GM12878 (cell line): ENCODE measurements at regions not wholly inside any gene's neighbourhood (a gene's known extent, or its start where the extent isn't known, plus 50 kb on each side); places are given as distances from the start of the nearest gene placed in this dataset.

Source experiments
- ATAC-seq: fragments of 200-7000 bp; cut with Tn5 transposase; 3 replicates; pipeline ENCODE4 v1.9.1; 2020; ENCODE audit warnings: mild to moderate bottlenecking, moderate library complexity
- BruUV-seq: library from RNA; stranded (reverse); fragments of 400-500 nt; replicated peaks from 2 replicates; lab custom pipeline; 2021; lab: Mats Ljungman, UMichigan
- CTCF ChIA-PET: fragments of 300-600 bp; sonication (Branson Sonifier 250); formaldehyde crosslinking; extraction: SDS; loops from one replicate; lab custom pipeline; 2021; ENCODE audit warnings: inconsistent platforms; lab: Yijun Ruan, JAX
- POLR2A ChIA-PET: fragments of 350-600 bp; formaldehyde crosslinking; extraction: SDS; loops from one replicate; lab custom pipeline; 2021; ENCODE audit warnings: inconsistent platforms; lab: Charles Lee
- RAD21 ChIA-PET: fragments of 300-600 bp; sonication (Branson Sonifier 250); formaldehyde crosslinking; loops from one replicate; lab custom pipeline; 2023; ENCODE audit warnings: antibody characterized with exemption; ENCODE audit not compliant: unreplicated experiment; lab: Charles Lee
- SMC1A ChIA-PET: fragments of 300-600 bp; sonication (Branson Sonifier 250); formaldehyde crosslinking; loops from one replicate; lab custom pipeline; 2023; ENCODE audit not compliant: unreplicated experiment, uncharacterized antibody; lab: Charles Lee
- DNase-seq: peaks from one replicate; pipeline ENCODE4 v3.0.0-alpha.2; 2011; ENCODE audit warnings: low read depth, low spot score
- FAIRE-seq: peaks from 3 replicates; lab custom pipeline; 2011; peaks lifted over from hg19 to GRCh38; lab: Jason Lieb, UNC
- H2AFZ ChIP-seq: 2 replicates; pipeline ENCODE4 v1.6.0; 2011; ENCODE audit warnings: low read depth, low read length, control low read depth; ENCODE audit not compliant: control insufficient read depth
- H3K27ac ChIP-seq: 2 replicates; pipeline ENCODE4 v1.5.1; 2011; ENCODE audit warnings: control low read depth; ENCODE audit not compliant: control insufficient read depth, insufficient read depth
- H3K27me3 ChIP-seq, 2 experiments: replicated peaks in 1 of 2; 2 replicates each; pipeline versions ENCODE4 v1.6.0 to v1.6.1; 2011; ENCODE audit warnings: low read length in 1 of 2; ENCODE audit not compliant: control insufficient read depth in 2 of 2, insufficient read depth in 2 of 2
- H3K36me3 ChIP-seq, 2 experiments: 2 replicates each; pipeline ENCODE4 v1.5.1; 2011; ENCODE audit warnings: low read length in 1 of 2; ENCODE audit not compliant: control insufficient read depth in 2 of 2, insufficient read depth in 2 of 2
- H3K4me1 ChIP-seq: 2 replicates; pipeline ENCODE4 v1.6.1; 2011; ENCODE audit warnings: mild to moderate bottlenecking, low read length, moderate library complexity, mixed read lengths; ENCODE audit not compliant: control insufficient read depth, insufficient read depth
- H3K4me2 ChIP-seq: 2 replicates; pipeline ENCODE4 v1.6.0; 2011; ENCODE audit warnings: control low read depth; ENCODE audit not compliant: control insufficient read depth, insufficient read depth
- H3K4me3 ChIP-seq: fragments of 200-600 bp; sonication (generic); 2 replicates; pipeline ENCODE4 v1.5.1; 2016
- H3K79me2 ChIP-seq: 2 replicates; pipeline ENCODE4 v1.6.0; 2011; ENCODE audit warnings: low read length; ENCODE audit not compliant: control insufficient read depth, insufficient read depth
- H3K9ac ChIP-seq: 2 replicates; pipeline ENCODE4 v1.8.0; 2011; ENCODE audit warnings: low read length, control low read depth, mixed read lengths; ENCODE audit not compliant: control insufficient read depth, insufficient read depth
- H3K9me3 ChIP-seq: replicated peaks from 3 replicates; pipeline ENCODE4 v1.5.1; 2011; ENCODE audit warnings: mild to moderate bottlenecking, low read length; ENCODE audit not compliant: control insufficient read depth, insufficient read depth
- H4K20me1 ChIP-seq: 2 replicates; pipeline ENCODE4 v1.6.0; 2011; ENCODE audit not compliant: control insufficient read depth, insufficient read depth
- ATF2 ChIP-seq: IDR thresholded peaks from 2 replicates; pipeline ENCODE4 v1.6.1; 2012; ENCODE audit warnings: low read length, inconsistent platforms
- BRCA1 ChIP-seq: IDR thresholded peaks from 2 replicates; pipeline ENCODE4 v1.6.1; 2011; ENCODE audit warnings: low read depth, low read length, improper control_type of control experiment
- CBX5 ChIP-seq: sonication (generic); IDR thresholded peaks from 2 replicates; pipeline ENCODE4 v1.6.1; 2016; ENCODE audit warnings: low read depth, moderate library complexity, mild to moderate bottlenecking, inconsistent platforms
- CEBPZ ChIP-seq: fragments of 150-350 bp; IDR thresholded peaks from 2 replicates; pipeline ENCODE4 v1.6.1; 2016; ENCODE audit warnings: low read depth, low read length
- GABPA ChIP-seq: IDR thresholded peaks from 2 replicates; pipeline ENCODE4 v1.6.1; 2014; ENCODE audit warnings: antibody characterized with exemption, low read depth, mild to moderate bottlenecking, inconsistent platforms
- JUNB ChIP-seq: IDR thresholded peaks from 2 replicates; pipeline ENCODE4 v1.6.1; 2016; ENCODE audit warnings: antibody characterized with exemption, mild to moderate bottlenecking
- MEF2B ChIP-seq: fragments of 450-650 bp; IDR thresholded peaks from 2 replicates; pipeline ENCODE4 v1.6.1; 2018; ENCODE audit warnings: mild to moderate bottlenecking, moderate library complexity; ENCODE audit not compliant: partially characterized antibody, poor library complexity, severe bottlenecking
- MYC ChIP-seq: IDR thresholded peaks from 2 replicates; pipeline ENCODE4 v1.6.1; 2011; ENCODE audit warnings: mild to moderate bottlenecking, low read length, moderate library complexity, inconsistent platforms; ENCODE audit not compliant: insufficient read depth, insufficient replicate concordance, insufficient read length, severe bottlenecking
- NFYA ChIP-seq: IDR thresholded peaks from 2 replicates; pipeline ENCODE4 v1.6.1; 2011; ENCODE audit warnings: low read depth, mild to moderate bottlenecking, low read length, improper control_type of control experiment, borderline replicate concordance
- PBX3 ChIP-seq: IDR thresholded peaks from 2 replicates; pipeline ENCODE4 v1.6.1; 2011; ENCODE audit warnings: mild to moderate bottlenecking, low read depth, low read length, moderate library complexity; ENCODE audit not compliant: insufficient replicate concordance
- POLR2AphosphoS2 ChIP-seq: IDR thresholded peaks from 2 replicates; pipeline ENCODE4 v1.6.1; 2011; ENCODE audit warnings: low read depth, mild to moderate bottlenecking, low read length, improper control_type of control experiment, moderate library complexity
- POLR2AphosphoS5 ChIP-seq: IDR thresholded peaks from 2 replicates; pipeline ENCODE4 v1.6.1; 2011; ENCODE audit warnings: mild to moderate bottlenecking, low read length, inconsistent platforms
- SMAD1 ChIP-seq: fragments of 450-650 bp; IDR thresholded peaks from 2 replicates; pipeline ENCODE4 v1.6.1; 2018; ENCODE audit warnings: mild to moderate bottlenecking, low read depth; ENCODE audit not compliant: partially characterized antibody
- SREBF1 ChIP-seq: IDR thresholded peaks from 2 replicates; pipeline ENCODE4 v1.6.1; 2012; ENCODE audit warnings: mild to moderate bottlenecking, low read length
- SUZ12 ChIP-seq: fragments of 200-600 bp; sonication (generic); IDR thresholded peaks from one replicate; pipeline ENCODE4 v1.6.1; 2018; ENCODE audit warnings: antibody characterized with exemption, mild to moderate bottlenecking; ENCODE audit not compliant: unreplicated experiment
- TBL1XR1 ChIP-seq: IDR thresholded peaks from 2 replicates; pipeline ENCODE4 v1.6.1; 2012; ENCODE audit warnings: low read depth, low read length, improper control_type of control experiment
- TCF12 ChIP-seq: IDR thresholded peaks from 2 replicates; pipeline ENCODE4 v1.6.1; 2011; ENCODE audit warnings: low read depth, mild to moderate bottlenecking, low read length
- WRNIP1 ChIP-seq: IDR thresholded peaks from 2 replicates; pipeline ENCODE4 v1.6.1; 2011; ENCODE audit warnings: low read depth, low read length, improper control_type of control experiment, borderline replicate concordance
- ZSCAN29 ChIP-seq: fragments of 450-650 bp; IDR thresholded peaks from 2 replicates; pipeline ENCODE4 v1.6.1; 2017; ENCODE audit warnings: mild to moderate bottlenecking, moderate library complexity
- WGBS: methylation state at CpG from one replicate; pipeline ENCODE4 v1.1.6; 2016; ENCODE audit warnings: low lambda C conversion rate; ENCODE audit not compliant: insufficient replicate concordance, insufficient coverage; ENCODE audit errors: missing lambda C conversion rate; 5-methylcytosine and 5-hydroxymethylcytosine counted together
- in situ Hi-C: fragments of 300-500 bp; cut with MboI; formaldehyde crosslinking; loops from 9 replicates; pipeline ENCODE4 v1.14.3; 2018; ENCODE audit warnings: mixed read lengths
- intact Hi-C: fragments of 100-400 bp; cut with micrococcal nuclease; formaldehyde crosslinking; loops from one replicate; pipeline ENCODE4 v1.14.2; 2022; ENCODE audit not compliant: unreplicated experiment

- POLR2A ChIA-PET, result no interaction called here
- no TSS peak for BruUV-seq
- H3K79me2 ChIP-seq, result peaks cover 11% of the 10 kb centered on the region
- no peak overlapping the region for H3K4me3 ChIP-seq
- DNase-seq, result no peak
- H3K36me3 ChIP-seq, result no peaks in the 10 kb centered on the region
- no peak overlapping the region for H3K4me2 ChIP-seq
- H3K27me3 ChIP-seq, result no peaks in the 10 kb centered on the region
- no peak for TF ChIP-seq POLR2AphosphoS2
- no peak for TF ChIP-seq TBL1XR1
- no peak for TF ChIP-seq MEF2B
- no peak for TF ChIP-seq PBX3
- no peak for TF ChIP-seq BRCA1
- TF ChIP-seq GABPA, result no peak
- no peak for TF ChIP-seq NFYA
- TF ChIP-seq WRNIP1, result no peak
- no peak for TF ChIP-seq MYC
- no peak for TF ChIP-seq ATF2
- TF ChIP-seq TCF12, result no peak
- no peak for TF ChIP-seq SUZ12
- no peak for TF ChIP-seq CEBPZ
- TF ChIP-seq SREBF1, result no peak
- TF ChIP-seq CBX5, result no peak
- TF ChIP-seq SMAD1, result no peak
- TF ChIP-seq ZSCAN29, result no peak
- no peak for TF ChIP-seq POLR2AphosphoS5
- no peak for TF ChIP-seq JUNB
- H3K9me3 ChIP-seq, result no peaks in the 10 kb centered on the region
- CTCF ChIA-PET, result no interaction called here
- in situ Hi-C loops, result no loop called here
- RAD21 ChIA-PET, result no interaction called here
- no CpG with 5 or more reads among the region's 10 CpGs for WGBS
- no peak for ATAC-seq
- no peak for FAIRE-seq
- no peaks in the 10 kb centered on the region for H3K4me1 ChIP-seq
- SMC1A ChIA-PET, result no interaction called here
- no peak overlapping the region for H3K27ac ChIP-seq
- no peak overlapping the region for H2AFZ ChIP-seq
- H3K9ac ChIP-seq, result no peak overlapping the region
- no peaks in the 10 kb centered on the region for H4K20me1 ChIP-seq
- intact Hi-C loops, result no loop called here
Observed at GRCh38 chr14:105917933-105918436, 391.6 kb downstream of the TMEM121 start.
